ENCODE measurements at regions not wholly inside any gene's neighbourhood (a gene's known extent, or its start where the extent isn't known, plus 50 kb on each side); places are given as distances from the start of the nearest gene placed in this dataset.

DNA sequence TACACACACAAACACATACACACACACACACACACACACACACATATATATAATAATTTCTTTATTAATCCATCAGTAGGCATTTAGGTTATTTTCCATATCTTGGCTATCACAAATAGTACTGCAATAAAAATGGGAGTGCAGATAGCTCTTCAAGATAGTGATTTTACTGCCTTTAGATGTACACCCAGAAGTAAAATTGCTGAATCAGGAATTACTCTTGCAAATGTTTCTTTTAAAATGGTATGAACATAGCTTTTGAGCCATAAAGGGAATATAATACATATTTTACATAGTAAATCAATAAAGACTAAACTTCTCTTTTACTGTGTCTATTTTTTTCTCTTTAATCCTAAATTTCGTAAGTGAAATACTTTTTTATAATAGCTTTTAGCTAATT, 1251.1 kb downstream of the ZPLD1 start:
- DNase-seq = no peak

DNA sequence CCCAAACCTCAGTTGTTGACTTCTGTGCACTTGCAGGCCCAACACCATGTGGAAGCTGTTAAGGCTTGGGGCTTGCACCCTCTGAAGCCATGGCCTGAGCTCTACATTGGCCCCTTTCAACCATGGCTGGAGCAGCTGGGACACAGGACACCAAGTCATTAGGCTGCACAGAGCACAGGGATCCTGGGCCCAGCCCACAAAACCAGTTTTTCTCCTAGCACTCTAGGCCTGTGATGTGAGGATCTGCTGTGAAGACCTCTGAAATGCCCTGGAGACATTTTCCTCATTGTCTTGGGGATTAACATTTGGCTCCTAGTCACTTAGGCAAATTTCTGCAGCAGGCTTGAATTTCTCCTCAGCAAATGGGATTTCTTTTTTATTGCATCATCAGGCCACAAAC, 1255.7 kb downstream of the ZPLD1 start:
- DNase-seq = no peak

DNA sequence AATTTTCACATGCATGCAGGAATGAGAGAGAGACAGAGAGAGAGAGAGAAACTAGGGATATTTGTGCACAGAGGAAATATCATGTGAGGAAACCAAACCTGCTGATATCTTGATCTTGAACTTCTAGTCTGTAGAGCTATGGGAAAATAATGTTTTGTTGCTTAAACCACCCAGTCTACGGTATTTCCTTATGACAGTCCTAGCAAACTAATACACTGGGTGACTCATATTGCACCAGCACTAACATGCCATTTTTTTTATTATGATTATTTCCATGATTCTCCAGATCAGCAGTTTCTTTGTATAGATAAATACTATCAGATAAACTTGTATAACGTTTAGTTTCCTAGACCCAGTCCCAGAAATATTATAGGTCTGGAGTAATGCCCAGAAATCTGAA, 1259.0 kb downstream of the ZPLD1 start:
- DNase-seq = no peak

DNA sequence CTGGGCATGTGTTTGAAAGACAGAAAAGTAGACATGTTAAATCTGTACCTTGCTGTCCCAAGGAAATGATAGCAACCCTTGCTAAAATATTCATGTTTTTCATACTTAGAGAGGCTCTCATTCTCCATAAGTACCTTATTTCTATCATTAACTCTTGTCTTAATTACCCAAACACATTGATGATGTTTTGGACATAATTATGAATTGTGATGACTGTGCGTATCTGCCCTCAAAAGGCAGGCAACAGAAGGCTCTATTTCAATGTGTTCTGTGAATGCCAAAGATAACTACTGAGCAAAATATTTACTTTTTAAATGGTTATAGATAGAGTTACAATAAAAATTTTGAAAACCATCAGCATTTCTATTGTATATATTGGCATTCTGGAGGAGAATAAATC, 1263.8 kb downstream of the ZPLD1 start:
- DNase-seq = no peak

DNA sequence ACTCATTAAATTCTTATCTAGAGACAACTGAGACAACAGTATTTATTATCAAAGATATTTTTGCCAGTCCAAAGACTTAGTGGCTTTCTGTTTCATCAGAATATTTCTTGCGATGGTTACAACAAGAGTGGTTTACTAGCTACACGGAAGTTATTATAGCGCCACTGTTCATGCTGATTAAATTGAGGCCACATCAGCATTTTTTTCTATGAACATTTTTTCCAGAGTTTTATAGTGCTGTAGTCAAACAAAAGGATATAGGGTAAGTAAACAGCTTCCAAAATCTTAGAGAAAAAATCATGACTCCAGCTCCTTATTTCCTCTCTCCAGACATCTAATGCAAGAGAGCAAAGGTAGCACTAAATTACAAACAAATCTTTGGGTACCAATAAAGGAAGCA, 1264.4 kb downstream of the ZPLD1 start:
- DNase-seq = no peak

DNA sequence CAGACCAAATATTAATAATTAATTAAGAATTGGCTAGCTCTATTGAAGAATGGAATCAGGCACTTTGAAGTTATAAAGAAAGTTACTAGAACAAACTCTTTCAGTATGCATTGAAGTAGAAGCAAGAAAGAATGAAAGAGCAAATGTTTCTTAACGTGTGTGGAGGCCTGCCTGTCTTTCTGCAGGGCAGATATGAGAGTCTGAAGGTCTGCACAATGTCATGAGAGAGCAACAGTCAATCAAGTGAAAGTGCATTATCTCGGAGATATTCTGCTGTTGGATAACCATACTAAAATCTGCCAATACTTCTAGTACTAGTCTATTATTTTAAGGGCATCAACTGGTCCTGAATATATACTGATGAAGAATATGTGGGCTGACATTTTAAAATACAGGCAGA, 1270.8 kb downstream of the ZPLD1 start:
- DNase-seq = no peak

DNA sequence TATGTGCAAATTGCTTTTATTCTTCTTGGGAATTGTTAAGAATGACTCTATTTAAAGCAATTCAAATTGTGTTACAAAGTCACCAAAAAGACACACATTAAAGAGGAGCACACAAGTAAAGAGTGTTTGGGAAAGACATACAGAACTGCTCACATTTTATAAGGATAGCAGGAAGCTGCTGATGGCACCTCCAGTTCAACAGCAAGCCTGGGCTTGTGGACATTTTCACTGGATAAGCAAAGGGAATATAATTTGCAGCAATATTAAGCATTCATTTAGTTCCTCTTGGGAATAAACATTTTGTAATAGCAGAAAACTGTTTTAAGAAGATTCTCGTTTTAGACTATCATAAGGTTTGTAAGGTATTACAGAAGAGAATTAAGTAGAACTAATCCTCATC, 1271.9 kb downstream of the ZPLD1 start:
- no peak for DNase-seq

DNA sequence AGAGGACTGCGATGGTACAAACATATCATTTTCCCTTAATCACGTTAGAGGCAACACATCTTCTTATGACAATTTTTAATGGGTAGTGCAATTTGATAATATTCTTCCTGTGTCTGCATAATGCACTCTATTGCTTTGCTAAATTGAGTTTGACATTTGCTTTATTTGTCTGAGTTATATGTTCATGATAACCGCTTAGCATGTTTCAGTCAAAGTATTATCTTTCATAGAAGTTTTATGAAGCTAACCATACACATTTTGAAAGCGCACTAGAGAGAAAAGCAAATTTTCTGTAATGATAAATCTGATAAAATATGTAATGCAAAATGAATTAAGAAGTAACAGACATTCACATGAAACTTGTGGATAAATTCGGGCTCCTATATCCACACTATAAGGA, 1276.9 kb downstream of the ZPLD1 start:
- DNase-seq = no peak

DNA sequence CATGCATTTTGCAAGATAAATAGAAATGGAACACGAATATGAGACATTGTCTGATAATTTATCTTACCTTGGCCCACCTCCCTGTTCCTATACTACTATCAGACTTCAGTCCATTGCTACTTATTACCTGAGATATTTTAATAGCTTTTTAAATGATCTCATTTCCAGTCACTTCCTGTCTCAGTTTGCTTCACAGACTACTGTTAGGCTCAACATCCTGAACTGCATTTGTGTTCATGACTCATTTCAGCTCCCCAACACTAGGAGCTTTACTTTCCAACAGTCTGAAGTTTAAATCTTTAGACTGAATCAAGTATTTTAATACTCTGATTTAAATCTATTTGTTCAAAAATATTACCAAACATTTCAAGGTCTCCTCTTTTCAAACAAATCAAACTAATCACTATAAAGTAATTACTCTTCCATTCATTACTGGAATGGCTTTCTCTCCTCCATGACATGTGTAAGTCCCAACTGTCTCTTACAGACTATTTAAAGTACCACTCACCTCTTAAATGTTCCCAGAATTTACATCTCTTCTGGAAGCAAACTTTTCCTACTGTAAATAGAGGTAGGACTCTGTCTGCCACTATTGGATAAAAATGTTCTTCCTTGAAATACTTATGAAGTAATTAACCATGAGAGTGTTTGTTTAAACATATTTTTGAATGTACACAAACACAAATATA, 1277.6 kb downstream of the ZPLD1 start:
- DNase-seq = no peak

DNA sequence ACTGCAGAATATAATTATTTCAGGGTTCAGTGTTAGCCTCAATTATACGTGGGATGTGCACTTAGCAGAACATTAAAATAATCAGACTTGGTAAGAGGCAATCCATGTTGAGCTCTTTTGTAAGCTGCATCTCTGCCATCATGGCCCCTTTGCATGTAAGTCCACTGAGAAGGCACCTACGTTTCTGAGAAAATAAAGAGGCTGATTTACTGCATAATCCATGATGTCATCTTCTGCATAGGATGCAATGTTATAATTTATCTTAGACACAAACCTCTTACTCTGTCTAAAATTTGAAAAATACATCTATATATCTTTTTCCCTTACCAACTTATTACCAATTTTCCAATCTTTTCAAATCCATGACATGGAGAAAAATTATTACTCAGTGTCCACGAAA, 1294.7 kb downstream of the ZPLD1 start:
- DNase-seq = no peak

DNA sequence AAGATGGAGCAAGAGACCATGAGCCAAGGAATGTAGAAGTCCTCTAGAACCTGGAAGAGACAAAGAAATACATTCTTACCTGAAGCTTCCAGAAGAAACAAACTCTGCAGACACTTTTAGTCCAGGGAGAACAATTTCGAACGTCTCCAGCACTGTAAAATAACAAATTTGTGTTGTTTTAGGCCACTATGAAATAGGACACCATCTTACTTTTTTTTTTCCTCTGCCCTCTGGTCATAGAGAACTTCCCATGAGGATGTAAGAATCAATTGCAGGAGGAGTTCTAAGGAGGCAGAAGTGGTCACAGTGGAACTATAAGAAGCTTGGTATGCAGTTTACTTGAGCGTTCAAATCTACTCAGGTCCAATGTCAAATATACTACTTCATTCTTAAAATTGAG, 1295.9 kb downstream of the ZPLD1 start:
- no peak for DNase-seq

DNA sequence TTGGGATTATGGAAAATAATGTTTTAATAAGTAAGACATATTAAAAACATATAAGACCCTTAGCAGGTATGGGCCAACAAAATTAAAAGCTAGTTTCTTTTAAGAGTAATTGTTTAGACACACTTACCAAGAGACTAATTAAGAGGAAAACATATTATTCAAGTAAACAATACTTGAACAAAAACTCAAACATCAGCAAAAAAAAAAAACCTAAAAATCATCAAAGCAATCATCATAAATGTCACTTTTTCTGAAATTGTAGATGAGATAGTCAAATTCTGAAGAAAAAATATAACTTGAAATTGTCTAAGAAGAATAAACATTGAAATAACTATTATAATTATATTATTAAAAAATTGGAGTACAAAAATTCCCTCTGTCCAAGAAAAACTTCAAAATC, 1318.2 kb downstream of the ZPLD1 start:
- DNase-seq = no peak

DNA sequence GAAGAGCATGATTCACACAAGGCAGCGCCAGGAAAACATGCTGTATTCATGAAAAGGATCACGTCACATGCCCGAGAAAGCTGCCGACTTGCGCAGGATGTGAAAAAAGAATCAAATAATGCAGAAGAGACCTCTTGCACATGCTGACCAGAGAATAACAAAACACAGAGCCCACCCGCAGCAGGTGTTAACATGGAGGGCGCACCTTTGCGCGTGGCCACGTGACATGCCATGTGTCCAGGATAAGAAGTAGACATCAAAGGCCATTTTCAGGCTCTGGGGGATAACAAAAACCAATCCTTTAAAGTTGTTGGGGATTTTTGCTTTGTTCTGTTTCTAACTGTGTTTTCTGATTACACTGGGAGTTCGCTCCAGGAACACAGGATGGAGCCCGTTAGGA, 1332.8 kb downstream of the ZPLD1 start:
- DNase-seq = no peak

DNA sequence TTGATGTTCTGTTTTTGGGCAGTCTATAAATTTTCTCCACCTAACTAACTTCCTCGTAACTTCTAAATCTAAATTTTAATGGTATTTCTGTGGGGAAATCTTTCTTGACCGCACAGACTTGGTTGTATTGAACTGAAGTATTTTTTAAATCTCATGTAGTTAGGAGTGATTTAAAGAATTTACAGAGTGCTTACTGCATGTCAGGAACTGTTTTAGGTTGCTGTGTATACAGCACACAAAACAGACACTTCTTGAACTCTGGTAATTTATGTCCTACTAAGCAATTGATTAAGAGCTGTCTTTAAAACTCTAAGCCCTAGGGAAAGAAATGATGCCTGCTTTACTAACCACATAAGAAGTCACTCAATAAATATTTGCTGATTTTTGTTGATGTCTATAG, 1350.2 kb downstream of the ZPLD1 start:
- DNase-seq = no peak

DNA sequence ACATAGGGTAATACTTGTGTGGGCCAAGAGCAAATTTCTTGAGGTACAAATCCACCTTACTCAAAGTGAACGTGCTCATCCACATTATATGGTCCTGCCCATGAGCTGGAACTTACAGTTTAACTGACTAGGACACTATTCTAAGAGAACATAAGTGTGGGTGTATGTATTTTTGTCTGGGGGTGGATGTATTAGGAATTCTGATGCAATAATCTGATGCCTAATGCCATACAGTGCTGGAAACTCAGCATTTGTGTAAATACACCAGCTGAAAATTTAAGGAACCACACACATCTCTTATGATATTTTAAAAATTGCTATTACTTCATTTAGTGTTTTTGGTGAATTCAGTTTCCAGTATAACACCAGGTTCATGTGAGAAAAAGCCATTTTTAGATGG, 1350.7 kb downstream of the ZPLD1 start:
- DNase-seq = no peak

DNA sequence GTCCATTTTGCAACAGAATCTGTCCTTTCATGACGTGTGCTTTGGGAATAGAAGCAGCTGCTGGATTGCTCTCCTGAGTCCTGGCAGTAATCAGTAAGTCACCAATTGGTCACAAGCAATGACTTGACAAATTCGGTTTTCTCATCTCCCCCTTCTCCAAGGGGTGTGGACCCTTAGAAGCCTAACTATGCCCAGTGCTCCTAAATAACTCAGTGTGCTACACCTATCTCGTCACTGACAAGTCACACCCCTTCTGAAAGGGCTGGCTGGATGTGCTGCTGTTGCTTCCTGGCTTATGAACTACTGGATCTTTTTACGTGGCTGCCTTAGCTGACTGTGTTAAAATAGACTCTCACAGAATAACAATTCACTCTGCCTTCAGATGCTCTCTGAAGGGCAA, 1351.5 kb downstream of the ZPLD1 start:
- DNase-seq = peak; percentile 46

DNA sequence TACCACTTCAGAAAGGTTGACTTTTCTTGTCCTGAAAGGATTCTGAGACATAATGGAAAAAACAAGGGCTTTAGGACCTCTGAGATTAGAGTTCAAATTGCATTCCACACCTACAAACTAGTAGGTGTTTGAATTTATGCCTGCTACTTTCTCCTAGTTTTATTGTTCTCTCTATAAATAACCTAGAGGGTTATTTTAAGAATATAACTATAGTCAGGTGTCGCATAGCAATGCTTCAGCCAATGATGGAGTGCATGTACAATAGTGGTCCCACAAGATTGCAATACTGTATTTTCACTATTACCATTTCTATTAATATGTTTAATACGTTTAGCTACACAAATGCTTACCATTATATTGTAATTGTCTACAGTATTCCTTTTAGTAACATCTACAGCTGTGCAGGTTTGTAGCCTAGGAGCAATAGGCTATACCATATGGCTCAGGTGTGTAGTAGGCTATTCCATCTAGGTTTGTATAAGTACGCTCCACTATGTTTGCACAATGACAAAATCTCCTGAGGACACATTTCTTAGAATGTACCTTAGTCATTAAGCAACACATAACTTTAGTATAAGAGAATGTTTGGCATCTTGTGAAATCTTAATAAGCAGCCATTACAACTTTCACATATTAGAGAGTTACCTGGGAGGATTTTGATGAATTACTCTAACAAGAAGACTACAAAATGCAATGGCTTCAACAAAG, 1352.5 kb downstream of the ZPLD1 start:
- DNase-seq = no peak

DNA sequence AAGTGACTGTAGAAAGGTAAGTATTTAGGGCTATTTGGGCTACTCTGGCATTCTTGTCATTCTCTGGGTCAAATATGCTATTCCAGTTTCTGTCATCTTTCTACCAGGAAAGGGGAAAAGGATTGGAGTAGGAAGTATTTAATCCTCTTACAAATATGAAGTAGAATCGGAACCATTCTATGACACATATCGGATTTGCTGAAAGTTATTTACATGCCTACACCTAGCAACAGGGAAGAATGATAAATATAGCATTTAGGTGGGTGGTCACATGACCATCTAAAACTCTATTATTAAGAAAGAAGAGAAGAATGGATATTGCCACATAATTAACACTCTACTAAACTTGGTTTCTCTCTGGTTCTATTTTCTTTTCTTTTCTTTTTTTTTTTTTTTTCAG, 1353.1 kb downstream of the ZPLD1 start:
- no peak for DNase-seq

DNA sequence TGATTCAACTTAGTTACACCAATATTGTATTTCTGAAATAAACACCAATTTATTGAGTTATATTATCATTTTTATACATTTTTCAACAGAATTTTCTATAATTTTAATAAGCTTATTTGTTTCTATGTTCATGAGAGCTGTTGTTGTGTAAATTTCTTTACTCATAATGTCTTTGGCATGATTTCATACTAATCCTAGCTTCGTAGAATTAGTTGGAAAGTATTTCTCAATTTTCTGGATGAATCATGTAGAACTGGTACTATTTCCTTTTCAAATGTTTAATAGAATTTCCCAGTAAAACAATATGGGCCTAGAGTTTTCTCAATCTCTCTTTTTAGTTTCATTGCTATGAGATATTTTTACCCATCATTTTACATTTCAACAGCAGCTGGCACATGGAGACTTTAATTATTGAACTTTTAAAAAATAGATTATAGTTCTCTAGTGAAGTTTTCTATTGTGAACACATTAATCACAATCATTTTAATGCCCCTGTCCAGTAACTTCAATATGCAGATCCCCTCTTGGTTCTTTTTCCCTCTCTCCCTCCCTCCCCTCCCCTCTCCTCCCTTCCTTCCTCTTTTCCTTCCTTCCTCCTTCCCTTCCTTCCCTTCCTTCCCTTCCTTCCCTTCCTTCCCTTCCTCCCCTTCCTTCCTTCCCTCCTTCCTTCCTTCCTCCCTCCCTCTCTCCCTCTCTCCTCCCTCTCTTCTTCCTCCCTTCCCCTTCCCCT, 1357.1 kb downstream of the ZPLD1 start:
- DNase-seq = no peak

DNA sequence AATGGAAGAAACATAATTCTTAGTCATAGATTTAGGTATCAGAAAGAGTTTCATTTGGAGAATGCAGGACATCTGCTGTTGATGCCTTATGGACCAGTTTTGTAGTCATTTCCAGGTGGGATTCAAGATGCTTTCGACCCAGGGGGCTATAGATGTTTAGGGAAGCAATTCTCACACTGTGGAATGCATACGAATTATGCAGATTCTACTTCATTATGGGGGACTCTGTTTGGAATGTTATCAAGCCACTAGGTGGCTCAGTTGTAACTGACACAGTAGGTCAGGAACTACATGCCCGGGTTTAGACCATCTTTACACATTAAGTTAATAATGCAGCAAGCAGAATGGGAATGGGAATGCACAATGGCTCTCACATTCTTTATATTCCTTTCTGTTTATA, 1359.8 kb downstream of the ZPLD1 start:
- DNase-seq = peak; percentile 24

DNA sequence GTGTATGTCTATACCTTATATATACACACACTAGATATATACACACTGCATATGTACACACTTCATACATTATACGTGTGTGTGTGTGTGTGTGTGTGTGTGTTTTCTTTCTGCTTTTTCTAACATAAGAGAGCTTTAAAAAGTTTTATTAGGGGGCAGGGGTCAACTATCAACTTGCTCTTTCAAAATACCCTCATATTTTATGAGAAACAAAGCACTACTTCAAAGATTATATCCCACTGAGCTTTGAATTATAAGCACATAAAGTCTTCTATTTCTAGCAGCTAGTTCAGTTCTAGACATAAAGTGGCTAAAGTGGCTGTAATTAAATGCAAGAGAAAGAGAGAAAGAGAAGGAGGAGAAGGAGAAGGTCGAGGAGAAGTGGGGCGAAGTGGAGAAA, 1361.3 kb downstream of the ZPLD1 start:
- DNase-seq = no peak

DNA sequence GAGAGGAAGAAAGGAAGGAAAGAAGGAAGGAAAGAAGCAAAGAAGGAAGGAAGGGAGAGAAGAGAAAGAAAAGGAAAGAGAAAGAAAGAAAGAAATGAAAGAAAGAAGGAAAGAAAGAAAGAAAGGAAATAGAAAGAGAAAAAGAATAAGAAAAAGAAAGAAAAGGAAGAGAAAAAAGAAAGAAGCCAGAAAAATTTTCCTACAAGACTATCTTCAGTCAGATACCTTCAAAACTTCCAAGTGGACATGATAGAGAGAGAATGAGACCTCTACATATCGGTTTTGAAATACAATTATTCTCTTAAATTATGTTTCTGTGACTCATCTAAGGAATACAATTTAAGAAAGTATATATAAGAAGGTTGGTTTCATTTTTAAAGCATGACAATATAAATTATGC, 1369.0 kb downstream of the ZPLD1 start:
- DNase-seq = no peak

DNA sequence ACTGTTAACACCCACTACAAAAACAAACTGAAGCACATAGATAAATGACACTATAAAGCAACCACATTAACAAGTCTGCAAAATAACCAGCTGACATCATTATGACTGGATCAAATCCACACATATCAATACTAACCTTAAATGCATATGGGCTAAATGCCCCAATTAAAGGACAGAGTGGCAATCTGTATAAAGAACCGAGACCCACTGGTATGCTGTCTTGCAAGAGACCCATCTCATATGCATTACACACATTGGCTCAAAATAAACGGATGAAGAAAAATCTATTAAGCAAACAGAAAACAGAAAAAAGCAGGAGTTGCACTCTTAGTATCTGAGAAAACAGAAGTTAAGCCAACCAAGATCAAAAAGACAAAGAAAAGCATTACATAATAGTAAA, 1375.4 kb downstream of the ZPLD1 start:
- DNase-seq = no peak

DNA sequence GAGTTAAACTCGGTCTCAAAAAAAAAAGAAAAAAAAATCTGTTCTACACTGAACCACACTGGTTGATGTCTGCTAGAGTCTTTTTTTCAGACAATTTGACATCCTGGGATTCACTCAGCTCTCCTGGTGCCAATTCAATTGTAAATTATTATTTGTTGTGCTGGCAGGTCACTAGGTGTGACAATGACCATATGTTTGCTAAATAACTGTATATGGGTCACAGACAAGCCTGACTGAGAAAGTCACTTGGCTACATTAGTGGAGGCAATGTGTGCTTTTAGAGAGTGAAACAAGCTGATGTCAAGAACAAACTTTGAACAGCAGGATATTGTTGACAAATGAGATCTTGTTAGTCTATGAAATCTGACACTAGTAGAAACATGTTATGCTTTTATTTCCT, 1379.1 kb downstream of the ZPLD1 start:
- DNase-seq = no peak

Data from OCI-M1 (cell line).